ENCODE measurements at regions not wholly inside any gene's neighbourhood (a gene's known extent, or its start where the extent isn't known, plus 50 kb on each side); places are given as distances from the start of the nearest gene placed in this dataset.

- Histone ChIP-seq H3K36me3 (ENCODE audit: insufficient read depth) (no peaks in the 10 kb centered on the region; the same call in 1 of the 2 replicates), H3K27me3 (ENCODE audit: insufficient read depth) (no peaks in the 10 kb centered on the region), H4K20me1 (replicated peaks; ENCODE audit: insufficient read depth) (no peaks in the 10 kb centered on the region), H3K4me3 (no peak overlapping the region), H2AFZ (no peak overlapping the region), H3K9me2 (ENCODE audit: insufficient read depth) (peaks cover 7% of the 10 kb centered on the region; the same call in 1 of the 2 replicates), H3K4me2 (no peak overlapping the region), H3K27ac (ENCODE audit: low read depth) (no peak overlapping the region), H3K79me2 (replicated peaks; ENCODE audit: insufficient read depth) (no peaks in the 10 kb centered on the region), H3K4me1 (ENCODE audit: insufficient read depth) (no peaks in the 10 kb centered on the region), H3F3A (replicated peaks; ENCODE audit: low read depth) (no peaks in the 10 kb centered on the region)
- peaks cover 4% of the 10 kb centered on the region for H3K27me3 Mint-ChIP-seq (ENCODE audit: insufficient read depth, low read depth, poor library complexity)
- TF ChIP-seq EZH2 (IDR thresholded peaks at IDR 0.05; ENCODE audit: low read depth, unreplicated experiment) (no peak), ETS1 (IDR thresholded peaks at IDR 0.05) (no peak), JUNB (IDR thresholded peaks at IDR 0.05; ENCODE audit: unreplicated experiment) (no peak), CTCF (conservative IDR thresholded peaks at IDR 0.05; ENCODE audit: low read depth in 2 of 2) (no peak), ZNF331 (CRISPR knock-in tag; IDR thresholded peaks at IDR 0.05; ENCODE audit: low read depth) (no peak), ZNF114 (CRISPR knock-in tag; IDR thresholded peaks at IDR 0.05) (no peak), NANOG (IDR thresholded peaks at IDR 0.05; ENCODE audit: borderline replicate concordance) (no peak), CREB1 (CRISPR knock-in tag; IDR thresholded peaks at IDR 0.05; ENCODE audit: low read depth) (no peak)
- TF ChIP-seq, protein P1, sequence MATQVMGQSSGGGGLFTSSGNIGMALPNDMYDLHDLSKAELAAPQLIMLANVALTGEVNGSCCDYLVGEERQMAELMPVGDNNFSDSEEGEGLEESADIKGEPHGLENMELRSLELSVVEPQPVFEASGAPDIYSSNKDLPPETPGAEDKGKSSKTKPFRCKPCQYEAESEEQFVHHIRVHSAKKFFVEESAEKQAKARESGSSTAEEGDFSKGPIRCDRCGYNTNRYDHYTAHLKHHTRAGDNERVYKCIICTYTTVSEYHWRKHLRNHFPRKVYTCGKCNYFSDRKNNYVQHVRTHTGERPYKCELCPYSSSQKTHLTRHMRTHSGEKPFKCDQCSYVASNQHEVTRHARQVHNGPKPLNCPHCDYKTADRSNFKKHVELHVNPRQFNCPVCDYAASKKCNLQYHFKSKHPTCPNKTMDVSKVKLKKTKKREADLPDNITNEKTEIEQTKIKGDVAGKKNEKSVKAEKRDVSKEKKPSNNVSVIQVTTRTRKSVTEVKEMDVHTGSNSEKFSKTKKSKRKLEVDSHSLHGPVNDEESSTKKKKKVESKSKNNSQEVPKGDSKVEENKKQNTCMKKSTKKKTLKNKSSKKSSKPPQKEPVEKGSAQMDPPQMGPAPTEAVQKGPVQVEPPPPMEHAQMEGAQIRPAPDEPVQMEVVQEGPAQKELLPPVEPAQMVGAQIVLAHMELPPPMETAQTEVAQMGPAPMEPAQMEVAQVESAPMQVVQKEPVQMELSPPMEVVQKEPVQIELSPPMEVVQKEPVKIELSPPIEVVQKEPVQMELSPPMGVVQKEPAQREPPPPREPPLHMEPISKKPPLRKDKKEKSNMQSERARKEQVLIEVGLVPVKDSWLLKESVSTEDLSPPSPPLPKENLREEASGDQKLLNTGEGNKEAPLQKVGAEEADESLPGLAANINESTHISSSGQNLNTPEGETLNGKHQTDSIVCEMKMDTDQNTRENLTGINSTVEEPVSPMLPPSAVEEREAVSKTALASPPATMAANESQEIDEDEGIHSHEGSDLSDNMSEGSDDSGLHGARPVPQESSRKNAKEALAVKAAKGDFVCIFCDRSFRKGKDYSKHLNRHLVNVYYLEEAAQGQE (IDR thresholded peaks at IDR 0.05; ENCODE audit: unreplicated experiment), result no peak
- peaks cover 9% of the 10 kb centered on the region; the same call in 2 of the 3 replicates for H3K4me1 Mint-ChIP-seq
- no peak overlapping the region for H3K27ac Mint-ChIP-seq
- peaks cover 12% of the 10 kb centered on the region for H3K9me3 Mint-ChIP-seq
- H3K4me3 Mint-ChIP-seq, result no peak overlapping the region
- peaks cover 11% of the 10 kb centered on the region for H3K36me3 Mint-ChIP-seq (ENCODE audit: low read depth)
- no peak for ATAC-seq
- DNase-seq (ENCODE audit: low spot score), result no peak
These were observed 253.6 kb downstream of the HAPSTR1 start for GRCh38 chr16:9345046-9345445.

DNA sequence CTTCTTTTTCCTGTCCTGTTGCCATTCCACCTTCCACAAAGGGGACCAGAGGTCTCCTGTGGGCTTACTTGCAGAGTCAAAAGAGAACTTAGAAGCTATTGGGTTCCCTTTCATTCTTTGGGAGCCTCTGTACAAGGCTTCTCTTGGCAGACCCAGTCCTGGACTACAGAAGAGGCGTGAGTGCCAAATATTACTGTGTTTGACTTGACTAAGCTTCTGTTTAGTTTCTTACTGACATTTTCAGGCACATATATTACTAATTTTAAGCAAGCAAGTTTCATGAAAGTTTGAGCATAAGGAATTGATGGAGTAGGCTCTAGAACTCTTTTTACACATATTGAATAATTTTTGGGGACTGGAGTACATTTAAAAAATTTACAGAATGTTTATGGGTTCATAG, 254.4 kb downstream of the HAPSTR1 start:
- no peaks in the 10 kb centered on the region for H3K4me1 ChIP-seq (ENCODE audit: insufficient read depth)
- H3F3A ChIP-seq (replicated peaks; ENCODE audit: low read depth), result no peaks in the 10 kb centered on the region
- H3K27ac ChIP-seq (ENCODE audit: low read depth), result no peak overlapping the region
- Mint-ChIP-seq H3K36me3 (ENCODE audit: low read depth) (peaks cover 11% of the 10 kb centered on the region), H3K4me1 (peaks cover 9% of the 10 kb centered on the region; the same call in 2 of the 3 replicates), H3K4me3 (no peak overlapping the region), H3K27ac (no peak overlapping the region), H3K27me3 (ENCODE audit: insufficient read depth, low read depth, poor library complexity) (peaks cover 4% of the 10 kb centered on the region), H3K9me3 (peaks cover 14% of the 10 kb centered on the region)
- no peak overlapping the region for H2AFZ ChIP-seq
- H3K4me2 ChIP-seq, result no peak overlapping the region
- peaks cover 7% of the 10 kb centered on the region; the same call in 1 of the 2 replicates for H3K9me2 ChIP-seq (ENCODE audit: insufficient read depth)
- no peaks in the 10 kb centered on the region; the same call in 1 of the 2 replicates for H3K36me3 ChIP-seq (ENCODE audit: insufficient read depth)
- H3K79me2 ChIP-seq (replicated peaks; ENCODE audit: insufficient read depth), result no peaks in the 10 kb centered on the region
- DNase-seq (ENCODE audit: low spot score), result no peak
- no peak for ATAC-seq
- no peak for TF ChIP-seq EZH2 (IDR thresholded peaks at IDR 0.05; ENCODE audit: low read depth, unreplicated experiment)
- TF ChIP-seq POLR2AphosphoS5 (IDR thresholded peaks at IDR 0.05; ENCODE audit: low read depth), result no peak
- no peak for TF ChIP-seq ZNF114 (CRISPR knock-in tag; IDR thresholded peaks at IDR 0.05)
- TF ChIP-seq, protein P1 (IDR thresholded peaks at IDR 0.05; ENCODE audit: unreplicated experiment), result no peak
- no peak for TF ChIP-seq NANOG (IDR thresholded peaks at IDR 0.05; ENCODE audit: borderline replicate concordance)
- no peak for TF ChIP-seq JUNB (IDR thresholded peaks at IDR 0.05; ENCODE audit: unreplicated experiment)
- no peak for TF ChIP-seq STAT1 (IDR thresholded peaks at IDR 0.05; ENCODE audit: unreplicated experiment)
- no peak for TF ChIP-seq CREB1 (CRISPR knock-in tag; IDR thresholded peaks at IDR 0.05; ENCODE audit: low read depth)
- TF ChIP-seq ETS1 (IDR thresholded peaks at IDR 0.05), result no peak
- no peaks in the 10 kb centered on the region for H4K20me1 ChIP-seq (replicated peaks; ENCODE audit: insufficient read depth)
- H3K27me3 ChIP-seq (ENCODE audit: insufficient read depth), result no peaks in the 10 kb centered on the region
- no peak overlapping the region for H3K4me3 ChIP-seq
